Frontal cortex (tissue), 3 donors: ENCODE measurements at regions not wholly inside any gene's neighbourhood (a gene's known extent, or its start where the extent isn't known, plus 50 kb on each side); places are given as distances from the start of the nearest gene placed in this dataset.

ENCODE experiments used
- DNase-seq, 2 donors: peaks; one replicate each; pipeline ENCODE4 v3.0.0; 2012; ENCODE audit warnings: low spot score in 2 of 2
- FAIRE-seq: peaks from 2 replicates; lab custom pipeline; 2012; peaks lifted over from hg19 to GRCh38; lab: Jason Lieb, UNC
- donor health status: control.
- donor health status: control.
- donor health status: control.

DNA sequence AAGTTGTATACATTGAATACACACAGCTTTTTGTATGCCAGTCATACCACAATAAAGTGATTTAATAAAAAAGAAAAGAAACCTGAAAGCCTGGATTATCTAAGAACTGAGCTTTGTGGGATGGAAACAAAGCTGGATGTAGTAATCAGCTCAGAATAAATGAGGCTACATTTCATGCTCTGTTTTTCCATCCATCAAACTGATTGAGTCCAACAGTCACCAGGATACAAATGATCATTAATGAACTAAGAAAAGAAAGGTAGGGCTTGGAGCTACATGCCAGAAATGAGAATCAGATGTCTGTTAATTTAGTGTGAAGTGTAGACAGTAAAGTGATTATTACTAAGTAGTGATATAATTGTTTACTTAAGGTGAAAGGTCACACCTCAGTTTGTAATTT, 109.8 kb upstream of the TARS1 start:
- FAIRE-seq, result no peak
- no peak for DNase-seq

- FAIRE-seq (no peak), DNase-seq (no peak)
Observed at GRCh38 chr5:33332804-33333203, 108.0 kb upstream of the TARS1 start.

- DNase-seq (no peak), FAIRE-seq (no peak)
Observed at GRCh38 chr5:33334829-33335228, 105.9 kb upstream of the TARS1 start.

- DNase-seq (no peak), FAIRE-seq (no peak)
Observed at GRCh38 chr5:33336891-33337636, 103.7 kb upstream of the TARS1 start.

- DNase-seq, result no peak
- no peak for FAIRE-seq
Observed at GRCh38 chr5:33337637-33337992, 103.2 kb upstream of the TARS1 start.

DNA sequence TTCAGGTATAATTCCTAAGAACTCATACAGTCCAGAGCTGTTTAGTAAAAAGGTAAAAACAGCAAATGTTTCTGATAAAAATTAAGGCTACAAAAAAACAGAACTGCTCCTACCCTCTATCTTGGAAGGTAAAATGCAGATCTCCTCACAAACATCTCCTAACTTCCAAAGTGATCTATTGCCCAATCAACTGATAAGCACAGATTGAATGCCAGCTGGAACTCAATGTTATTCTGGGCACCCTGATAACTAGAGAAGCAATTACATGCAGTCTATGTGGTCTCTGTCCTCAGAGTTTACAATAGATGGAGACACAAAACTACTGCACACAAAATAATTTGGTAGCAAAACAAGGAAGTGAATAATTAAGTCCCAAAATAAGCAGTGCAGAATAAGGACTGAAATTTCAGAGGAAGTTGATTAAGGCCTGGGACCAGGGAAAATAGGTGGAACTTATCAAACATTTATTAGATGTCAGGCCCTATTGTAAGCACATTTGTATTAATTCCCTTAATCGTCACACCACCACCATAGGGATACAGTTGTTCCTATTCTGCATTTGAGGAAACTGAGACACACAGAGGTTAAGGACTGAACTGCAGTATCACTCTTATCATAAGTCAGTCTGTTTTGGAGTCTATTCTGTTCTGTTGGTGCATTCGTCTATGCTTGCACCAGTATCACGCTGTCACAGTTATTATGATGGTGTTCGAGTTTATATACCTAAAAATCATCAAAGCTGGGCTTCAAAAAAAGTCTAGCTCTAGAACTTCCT, 102.2 kb upstream of the TARS1 start:
- DNase-seq, result no peak
- no peak for FAIRE-seq

DNA sequence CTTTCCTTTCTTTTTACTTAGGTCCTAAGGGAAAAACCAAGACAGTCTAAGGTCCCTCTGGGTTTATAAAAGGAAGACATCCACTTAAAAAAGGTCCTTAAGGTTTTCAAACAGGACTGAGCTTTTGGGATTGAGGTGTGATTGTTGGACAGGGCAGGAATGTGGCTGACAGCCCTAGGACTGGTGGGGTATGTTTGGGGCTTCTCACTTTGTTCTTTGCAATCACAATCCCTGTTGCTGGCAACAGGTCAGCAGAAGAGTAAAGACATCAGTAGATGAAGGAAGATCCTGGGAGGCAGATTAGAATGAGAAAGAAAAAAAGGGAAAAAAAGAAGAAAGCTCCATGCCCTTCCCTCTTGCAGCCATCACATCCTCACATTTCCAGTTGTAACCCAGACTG, 101.4 kb upstream of the TARS1 start:
- DNase-seq (no peak), FAIRE-seq (no peak)

DNA sequence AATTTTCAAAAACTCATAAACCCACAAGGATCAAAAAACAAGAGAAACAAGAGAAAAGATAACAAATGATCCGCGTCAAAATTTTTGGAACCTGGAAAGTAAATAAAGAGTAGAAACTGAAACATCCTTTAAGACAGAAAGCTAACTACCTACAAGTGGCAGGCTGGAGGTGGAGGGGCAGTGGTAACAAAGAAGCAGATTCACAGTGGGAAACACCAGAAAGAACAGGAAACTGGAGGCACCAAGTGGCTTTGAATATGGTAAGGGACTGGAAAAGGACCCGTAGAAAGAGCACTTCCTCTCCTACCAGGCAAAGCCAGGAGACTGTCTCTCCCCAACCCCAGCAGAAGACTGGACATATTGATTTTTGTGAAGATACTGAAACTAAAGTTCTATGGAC, 100.6 kb upstream of the TARS1 start:
- FAIRE-seq (no peak), DNase-seq (no peak)

DNA sequence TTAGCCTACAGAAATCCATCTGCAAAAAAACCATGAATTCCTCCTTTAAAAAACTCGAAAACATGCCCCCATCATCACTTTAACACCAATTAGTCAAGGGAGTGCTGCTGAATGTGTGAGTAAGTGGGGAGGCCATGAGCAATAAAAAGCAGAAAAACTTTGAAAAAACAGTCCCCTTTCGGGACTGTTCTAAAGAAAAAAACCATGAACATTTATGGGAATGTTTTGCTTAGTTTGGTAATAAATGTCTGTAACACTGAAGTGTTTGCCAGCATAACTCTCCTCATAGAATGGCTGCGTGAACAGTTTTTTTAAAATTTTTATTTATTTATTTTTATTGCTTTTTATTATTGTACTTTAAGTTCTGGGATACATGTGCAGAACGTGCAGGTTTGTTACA, 99.4 kb upstream of the TARS1 start:
- DNase-seq, result no peak

DNA sequence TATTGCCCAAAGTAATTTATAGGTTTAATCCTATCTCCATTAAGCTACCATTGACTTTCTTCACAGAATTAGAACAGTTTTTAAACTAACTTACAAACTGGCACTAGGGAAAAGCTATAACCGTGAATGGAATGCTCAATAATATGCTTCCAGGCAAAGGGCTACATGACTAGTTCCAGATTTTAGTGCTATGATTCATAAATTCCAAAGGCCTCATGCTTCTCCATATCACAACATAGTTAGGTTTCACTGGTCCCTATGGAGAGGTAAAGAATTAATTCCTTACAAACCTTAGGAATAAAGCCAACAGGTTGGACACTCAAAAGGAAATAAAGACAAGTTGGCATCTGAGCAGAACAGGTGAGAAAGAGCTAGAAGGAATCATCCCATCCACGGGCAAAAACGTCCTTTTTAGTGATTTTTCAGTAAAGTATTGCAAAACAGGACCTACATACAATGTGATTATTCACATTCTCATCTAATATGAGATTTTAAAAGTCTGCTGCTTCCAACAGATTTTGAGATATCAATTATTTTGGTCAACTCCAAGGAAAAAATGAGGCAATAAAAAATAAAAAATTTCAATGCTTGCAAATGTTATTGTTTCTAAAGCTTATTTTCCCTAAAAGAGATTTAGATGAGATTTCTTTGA, 97.0 kb upstream of the TARS1 start:
- DNase-seq, result no peak

More for the DNA sequence above, 99.4 kb upstream of the TARS1 start:
- FAIRE-seq, result no peak

DNA sequence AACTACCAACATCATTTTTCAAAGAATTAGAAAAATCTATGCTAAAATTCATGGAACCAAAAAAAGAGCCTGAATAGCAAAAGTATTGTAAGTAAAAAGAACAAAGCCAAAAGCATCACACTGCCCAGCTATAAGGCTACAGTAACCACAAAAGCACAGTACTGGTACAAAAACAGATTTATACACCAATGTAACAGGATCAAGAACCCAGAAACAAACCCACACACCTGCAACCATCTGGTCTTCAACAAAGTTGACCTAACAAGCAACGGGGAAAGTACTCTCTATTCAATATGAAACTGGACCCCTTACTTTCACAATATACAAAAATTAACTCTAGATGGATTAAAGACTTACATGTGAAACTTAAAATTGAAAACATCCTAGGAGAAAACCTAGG, 94.2 kb upstream of the TARS1 start:
- FAIRE-seq (no peak), DNase-seq (no peak)

More for the DNA sequence above, 97.0 kb upstream of the TARS1 start:
- no peak for FAIRE-seq

GRCh38 chr5:33361781-33362180, 79.0 kb upstream of the TARS1 start:
- FAIRE-seq, result no peak

GRCh38 chr5:33362915-33363314, 77.8 kb upstream of the TARS1 start:
- no peak for FAIRE-seq
- DNase-seq, result no peak

More at GRCh38 chr5:33361781-33362180, 79.0 kb upstream of the TARS1 start:
- DNase-seq, result no peak

DNA sequence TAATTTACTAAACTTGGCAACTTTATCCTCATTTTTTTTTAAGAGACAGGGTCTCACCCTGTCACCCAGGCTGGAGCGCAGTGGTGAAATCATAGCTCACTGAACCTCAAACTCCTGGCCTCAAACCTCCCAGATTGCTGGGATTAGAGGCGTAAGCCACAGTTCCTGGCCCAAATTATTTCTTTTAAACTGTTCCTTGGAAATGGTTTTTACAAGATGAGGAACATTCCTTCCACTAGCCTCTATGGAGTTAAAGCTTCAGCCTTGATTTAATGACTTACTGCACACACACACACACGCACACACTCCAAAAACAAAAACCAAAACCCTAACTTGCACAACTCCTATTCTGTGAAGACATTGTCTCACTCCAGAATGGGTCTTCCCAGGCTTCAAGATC, 77.2 kb upstream of the TARS1 start:
- FAIRE-seq, result no peak
- DNase-seq, result no peak

- FAIRE-seq (no peak), DNase-seq (no peak)
Observed at GRCh38 chr5:33364406-33364805, 76.4 kb upstream of the TARS1 start.

DNA sequence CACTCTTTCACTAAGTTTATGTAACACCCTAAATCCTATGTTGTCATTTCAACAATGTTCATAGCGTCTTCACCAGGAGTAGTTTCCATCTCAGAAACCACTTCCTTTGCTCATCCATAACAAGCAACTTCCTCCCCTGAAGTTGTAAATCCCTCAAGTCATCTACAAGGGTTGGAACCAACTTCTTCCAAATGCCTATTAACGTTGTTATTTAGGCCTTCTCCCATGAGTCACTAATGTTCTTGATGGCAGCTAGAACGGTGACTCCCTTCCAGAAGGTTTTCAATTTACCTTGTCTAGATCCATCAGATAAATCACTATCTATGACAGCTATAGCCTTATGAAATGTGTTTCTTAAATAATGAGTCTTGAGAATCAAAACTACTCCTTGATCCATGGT, 73.3 kb upstream of the TARS1 start:
- DNase-seq (no peak), FAIRE-seq (no peak)

DNA sequence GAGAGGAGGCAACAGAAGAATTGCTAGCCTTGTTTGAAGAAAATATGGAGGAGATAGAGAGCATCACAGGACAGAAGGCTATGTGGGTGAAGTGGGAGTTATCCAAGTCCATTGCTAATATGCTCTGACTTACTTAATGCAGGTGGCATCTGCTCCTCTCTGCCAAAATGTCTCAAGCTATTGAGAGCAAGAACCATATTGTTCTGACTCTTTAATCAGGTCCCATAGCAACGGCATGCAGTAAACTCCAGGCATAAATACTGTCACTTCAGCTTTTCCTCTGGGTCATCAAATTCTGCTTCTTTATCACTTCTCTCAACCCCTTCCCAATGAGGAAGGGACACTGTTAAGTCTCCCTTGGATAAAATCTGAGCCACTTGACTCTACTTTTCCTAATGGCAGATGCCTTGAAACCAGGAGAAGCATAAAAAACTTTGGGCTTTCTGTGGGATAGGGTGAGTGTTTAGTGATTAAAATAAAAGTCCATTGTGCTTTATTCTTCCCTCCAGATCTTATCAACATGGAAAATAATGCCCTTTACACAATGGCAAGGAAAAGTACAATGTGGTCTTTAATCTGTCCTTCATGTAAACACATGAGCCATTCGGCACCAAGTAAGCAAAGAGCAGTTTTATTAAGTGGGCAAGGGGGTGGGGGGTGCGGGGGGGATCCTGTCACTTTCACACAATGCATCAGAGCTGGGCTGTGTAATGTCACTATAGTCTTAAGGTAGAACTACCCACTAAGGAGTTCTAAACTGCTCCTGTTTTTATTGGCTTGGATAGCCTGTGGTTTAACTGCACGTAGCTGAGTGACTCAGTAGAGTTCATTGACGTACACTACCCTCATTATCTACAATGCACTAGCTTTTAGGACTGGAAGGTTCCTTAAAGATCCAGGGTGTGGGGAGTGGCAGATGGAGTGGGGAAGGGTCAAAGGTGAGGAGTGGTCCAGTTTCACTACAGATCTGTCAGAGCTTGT, 71.0 kb upstream of the TARS1 start:
- DNase-seq, result no peak
- FAIRE-seq, result no peak

- FAIRE-seq, result no peak
- DNase-seq, result no peak
Observed at GRCh38 chr5:33370466-33370859, 70.3 kb upstream of the TARS1 start.

GRCh38 chr5:33371660-33372059, 69.1 kb upstream of the TARS1 start:
- DNase-seq (no peak), FAIRE-seq (no peak)
